ENCODE measurements at regions not wholly inside any gene's neighbourhood (a gene's known extent, or its start where the extent isn't known, plus 50 kb on each side); places are given as distances from the start of the nearest gene placed in this dataset.

DNA sequence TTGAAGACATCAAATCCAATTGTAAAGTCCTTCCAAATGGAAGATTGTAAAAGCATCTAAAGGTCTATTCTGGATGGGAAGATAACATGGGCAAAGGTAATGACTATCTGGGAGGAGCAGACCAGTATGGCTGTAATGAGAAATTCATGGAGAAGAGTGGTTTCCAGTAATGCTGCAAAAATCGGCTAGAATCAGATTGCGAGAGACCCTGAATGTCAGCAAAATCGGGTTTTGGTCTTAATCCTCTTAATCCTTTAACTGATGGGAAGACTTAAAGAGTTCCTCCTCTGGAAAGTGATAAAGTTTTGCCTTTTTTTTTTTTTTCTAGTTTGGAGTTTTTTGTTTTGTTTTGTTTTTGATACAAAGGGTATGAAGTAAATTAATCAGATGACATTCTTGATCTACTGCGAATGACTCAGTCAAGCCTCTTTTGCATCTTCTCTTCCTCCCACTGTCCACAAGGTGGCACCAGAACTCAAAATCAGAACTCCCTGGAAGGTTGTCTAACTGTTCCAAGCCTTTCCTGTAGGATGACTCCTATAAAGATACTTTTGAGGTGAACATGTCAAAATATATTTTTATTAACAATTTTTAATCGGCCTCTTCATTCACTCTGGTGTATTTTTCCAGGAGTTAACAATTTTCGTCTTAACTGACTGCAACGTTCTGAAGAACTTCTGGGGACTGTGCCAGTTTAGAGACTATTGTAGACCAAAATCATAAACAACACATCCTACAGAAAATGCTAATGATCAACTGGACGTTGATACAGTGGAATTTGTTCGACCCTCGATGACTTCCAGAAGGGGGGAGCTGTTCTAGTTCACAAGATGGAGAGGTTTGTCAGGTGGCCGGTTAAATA, 213.3 kb upstream of the MIR17HG start:
- no peak overlapping the region for H3K27ac ChIP-seq (replicated peaks)
- H3K36me3 ChIP-seq = no peaks in the 10 kb centered on the region
- DNase-seq = no peak
- H3K4me1 ChIP-seq = no peaks in the 10 kb centered on the region
- no peaks in the 10 kb centered on the region for H3K27me3 ChIP-seq (ENCODE audit: low read depth)
- intact Hi-C loops (cut with micrococcal nuclease) = no loop called here
- no peak overlapping the region for H3K4me3 ChIP-seq
- TF ChIP-seq, protein P1, sequence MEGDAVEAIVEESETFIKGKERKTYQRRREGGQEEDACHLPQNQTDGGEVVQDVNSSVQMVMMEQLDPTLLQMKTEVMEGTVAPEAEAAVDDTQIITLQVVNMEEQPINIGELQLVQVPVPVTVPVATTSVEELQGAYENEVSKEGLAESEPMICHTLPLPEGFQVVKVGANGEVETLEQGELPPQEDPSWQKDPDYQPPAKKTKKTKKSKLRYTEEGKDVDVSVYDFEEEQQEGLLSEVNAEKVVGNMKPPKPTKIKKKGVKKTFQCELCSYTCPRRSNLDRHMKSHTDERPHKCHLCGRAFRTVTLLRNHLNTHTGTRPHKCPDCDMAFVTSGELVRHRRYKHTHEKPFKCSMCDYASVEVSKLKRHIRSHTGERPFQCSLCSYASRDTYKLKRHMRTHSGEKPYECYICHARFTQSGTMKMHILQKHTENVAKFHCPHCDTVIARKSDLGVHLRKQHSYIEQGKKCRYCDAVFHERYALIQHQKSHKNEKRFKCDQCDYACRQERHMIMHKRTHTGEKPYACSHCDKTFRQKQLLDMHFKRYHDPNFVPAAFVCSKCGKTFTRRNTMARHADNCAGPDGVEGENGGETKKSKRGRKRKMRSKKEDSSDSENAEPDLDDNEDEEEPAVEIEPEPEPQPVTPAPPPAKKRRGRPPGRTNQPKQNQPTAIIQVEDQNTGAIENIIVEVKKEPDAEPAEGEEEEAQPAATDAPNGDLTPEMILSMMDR (IDR thresholded peaks at IDR 0.05; ENCODE audit: borderline replicate concordance) = peak; percentile 78
- H3K9me3 ChIP-seq (replicated peaks) = no peaks in the 10 kb centered on the region

DNA sequence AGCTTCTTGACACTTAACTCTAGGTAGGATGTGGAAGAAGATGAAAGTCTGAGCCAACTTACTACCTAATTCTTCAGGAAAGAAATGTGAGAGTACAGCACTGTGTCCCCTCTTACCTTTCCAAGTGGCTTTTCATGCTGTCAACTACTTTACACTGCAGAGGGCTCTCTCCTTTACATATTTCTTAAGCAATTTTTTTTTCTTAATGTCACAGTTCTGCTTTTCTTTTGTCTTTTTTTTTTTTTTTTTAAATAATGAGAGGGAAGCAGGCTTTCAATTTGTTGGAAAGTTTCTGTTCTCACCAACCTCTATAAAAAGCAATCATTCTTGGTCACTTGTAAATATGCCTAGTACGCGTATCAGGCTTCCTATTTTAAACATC, 212.7 kb upstream of the MIR17HG start:
- TF ChIP-seq, protein P1 (IDR thresholded peaks at IDR 0.05; ENCODE audit: borderline replicate concordance) = no peak
- intact Hi-C loops (cut with micrococcal nuclease) = no loop called here
- Histone ChIP-seq H3K36me3 (no peaks in the 10 kb centered on the region), H3K4me3 (no peak overlapping the region), H3K9me3 (replicated peaks) (no peaks in the 10 kb centered on the region), H3K27ac (replicated peaks) (no peak overlapping the region), H3K4me1 (no peaks in the 10 kb centered on the region), H3K27me3 (ENCODE audit: low read depth) (no peaks in the 10 kb centered on the region)
- no peak for DNase-seq

DNA sequence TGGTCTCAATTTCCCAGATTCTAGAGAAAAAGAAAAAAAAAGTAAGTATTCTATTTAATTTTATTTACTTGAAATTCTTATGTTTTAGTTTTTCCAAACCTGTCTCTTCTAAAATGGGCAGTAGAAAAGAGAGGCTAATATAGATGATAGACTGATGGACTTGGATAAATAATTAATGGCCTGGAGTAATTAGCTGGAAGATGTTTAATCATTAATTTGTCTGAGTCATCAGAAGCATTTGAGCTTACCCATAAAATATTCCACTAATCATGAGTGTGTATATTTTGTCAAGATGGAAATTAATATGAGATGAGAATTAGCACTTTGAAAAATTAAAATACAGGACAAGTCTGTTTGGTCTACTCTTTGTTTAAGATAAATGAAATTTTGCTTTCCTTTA, 212.1 kb upstream of the MIR17HG start:
- Histone ChIP-seq H3K36me3 (no peaks in the 10 kb centered on the region), H3K27ac (replicated peaks) (no peak overlapping the region), H3K4me1 (no peaks in the 10 kb centered on the region), H3K9me3 (replicated peaks) (no peaks in the 10 kb centered on the region), H3K27me3 (ENCODE audit: low read depth) (no peaks in the 10 kb centered on the region), H3K4me3 (no peak overlapping the region)
- no peak for DNase-seq
- TF ChIP-seq, protein P1 (IDR thresholded peaks at IDR 0.05; ENCODE audit: borderline replicate concordance) = no peak
- intact Hi-C loops (cut with micrococcal nuclease) = no loop called here

DNA sequence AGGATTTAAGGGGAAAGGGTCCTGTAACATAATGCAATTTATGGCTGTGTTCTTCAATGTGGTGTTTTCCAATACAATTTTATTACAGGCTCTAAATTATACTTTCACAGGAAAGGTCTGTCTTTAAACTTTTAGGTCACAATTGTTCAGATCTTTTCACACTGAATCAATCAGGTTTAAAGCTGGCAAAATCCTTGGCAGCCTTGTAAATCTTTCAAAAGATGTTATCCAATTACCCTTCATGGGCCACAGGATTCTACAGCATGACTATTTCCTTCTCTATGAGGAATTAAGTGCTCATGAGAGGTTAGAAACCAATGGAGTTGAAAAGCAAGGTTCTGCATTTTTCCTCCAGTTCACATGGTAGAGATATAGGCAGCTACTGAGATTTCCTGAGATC, 211.5 kb upstream of the MIR17HG start:
- TF ChIP-seq, protein P1 (IDR thresholded peaks at IDR 0.05; ENCODE audit: borderline replicate concordance) = no peak
- Histone ChIP-seq H3K9me3 (replicated peaks) (no peaks in the 10 kb centered on the region), H3K4me3 (no peak overlapping the region), H3K4me1 (no peaks in the 10 kb centered on the region), H3K36me3 (no peaks in the 10 kb centered on the region), H3K27me3 (ENCODE audit: low read depth) (no peaks in the 10 kb centered on the region), H3K27ac (replicated peaks) (no peak overlapping the region)
- no peak for DNase-seq
- intact Hi-C loops (cut with micrococcal nuclease) = no loop called here

DNA sequence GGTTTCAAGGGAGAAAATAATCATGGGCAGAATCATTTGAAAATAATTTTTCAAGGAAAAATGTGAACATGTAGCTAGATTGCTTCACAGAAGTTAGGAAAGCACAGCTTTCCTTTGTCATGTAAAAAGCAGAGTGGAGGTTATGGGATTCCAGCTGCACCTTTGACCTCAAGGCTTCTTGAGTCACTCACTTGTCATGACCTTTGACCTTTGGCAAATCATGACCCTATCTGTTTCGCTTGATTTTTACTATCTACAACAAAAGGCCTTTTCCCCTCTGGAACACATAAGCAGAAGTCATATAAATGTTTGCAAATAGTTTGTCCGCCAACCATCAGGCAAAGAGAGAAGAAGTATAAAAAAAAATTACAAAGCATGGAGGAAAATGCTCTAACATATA, 210.7 kb upstream of the MIR17HG start:
- no peak for DNase-seq
- Histone ChIP-seq H3K27me3 (ENCODE audit: low read depth) (no peaks in the 10 kb centered on the region), H3K4me3 (no peak overlapping the region), H3K27ac (replicated peaks) (no peak overlapping the region), H3K4me1 (no peaks in the 10 kb centered on the region), H3K9me3 (replicated peaks) (no peaks in the 10 kb centered on the region), H3K36me3 (no peaks in the 10 kb centered on the region)
- intact Hi-C loops (cut with micrococcal nuclease) = no loop called here
- TF ChIP-seq, protein P1 (IDR thresholded peaks at IDR 0.05; ENCODE audit: borderline replicate concordance) = no peak

Data from left ventricle myocardium inferior (tissue), 1 donor.